Fibroblast of pulmonary artery (primary cell): ENCODE measurements at regions not wholly inside any gene's neighbourhood (a gene's known extent, or its start where the extent isn't known, plus 50 kb on each side); places are given as distances from the start of the nearest gene placed in this dataset.

Experiments
- DNase-seq: peaks from one replicate; pipeline ENCODE4 v3.0.0-alpha.2; 2010; ENCODE audit warnings: low read depth
- H3K4me3 ChIP-seq: replicated peaks from 2 replicates; pipeline ENCODE4 v1.5.1; 2011; ENCODE audit warnings: low read depth, mild to moderate bottlenecking, control low read depth, low read length, moderate library complexity
- CTCF ChIP-seq: IDR thresholded peaks from 2 replicates; pipeline ENCODE4 v1.5.1; 2011; ENCODE audit warnings: mild to moderate bottlenecking, control low read depth, low read length, inconsistent platforms; ENCODE audit errors: missing control alignments

GRCh38 chr3:18657858-18658820 lies 233.0 kb upstream of the SATB1 start:
- DNase-seq: no peak
- TF ChIP-seq CTCF: no peak
- H3K4me3 ChIP-seq: no peak overlapping the region

DNA sequence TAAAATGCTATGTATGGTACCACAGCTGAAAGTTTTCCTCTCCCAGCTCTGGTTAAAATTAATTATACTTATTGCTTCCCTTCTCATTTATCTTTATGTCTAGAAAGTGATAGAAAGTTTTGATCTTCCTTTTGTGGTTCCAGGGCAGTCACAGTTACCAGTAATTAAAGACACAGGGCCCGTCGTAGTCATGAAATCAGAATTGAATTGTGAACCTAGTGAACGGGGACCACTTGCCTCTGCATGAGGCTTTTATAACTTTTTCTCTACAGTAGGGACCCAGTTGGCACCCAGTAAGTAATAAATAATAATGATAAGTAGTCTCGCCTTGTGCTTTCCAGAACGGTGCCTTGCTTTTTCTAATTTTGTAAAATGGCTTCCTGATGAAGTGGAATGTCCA lies 231.7 kb upstream of the SATB1 start:
- no peak for DNase-seq
- H3K4me3 ChIP-seq: no peak overlapping the region
- no peak for TF ChIP-seq CTCF

- TF ChIP-seq CTCF: no peak
- H3K4me3 ChIP-seq: no peak overlapping the region
- no peak for DNase-seq
These were observed 231.3 kb upstream of the SATB1 start for GRCh38 chr3:18656410-18656809.

- no peak for DNase-seq
- H3K4me3 ChIP-seq: no peak overlapping the region
- no peak for TF ChIP-seq CTCF
These were observed 230.7 kb upstream of the SATB1 start for GRCh38 chr3:18655827-18656226.

DNA sequence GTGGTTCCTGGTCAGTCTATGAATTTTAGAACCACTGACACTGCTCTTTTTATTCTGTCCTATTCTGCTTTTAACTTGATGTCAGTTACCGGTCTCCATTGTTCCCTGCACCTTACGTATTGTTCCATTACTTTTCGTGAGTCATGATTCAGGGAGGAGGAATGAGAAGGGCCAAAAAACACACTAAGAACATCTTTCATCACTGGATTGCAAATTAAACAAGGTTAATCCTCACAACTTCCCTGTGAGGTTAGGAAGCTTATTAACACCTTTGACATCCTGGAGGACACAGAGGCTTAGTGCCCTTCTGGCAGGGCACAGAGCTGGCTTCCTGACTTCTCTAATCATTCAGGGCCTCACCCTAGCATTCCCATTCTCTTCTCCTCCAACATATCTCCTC lies 227.6 kb upstream of the SATB1 start:
- no peak for DNase-seq
- no peak overlapping the region for H3K4me3 ChIP-seq
- no peak for TF ChIP-seq CTCF

DNA sequence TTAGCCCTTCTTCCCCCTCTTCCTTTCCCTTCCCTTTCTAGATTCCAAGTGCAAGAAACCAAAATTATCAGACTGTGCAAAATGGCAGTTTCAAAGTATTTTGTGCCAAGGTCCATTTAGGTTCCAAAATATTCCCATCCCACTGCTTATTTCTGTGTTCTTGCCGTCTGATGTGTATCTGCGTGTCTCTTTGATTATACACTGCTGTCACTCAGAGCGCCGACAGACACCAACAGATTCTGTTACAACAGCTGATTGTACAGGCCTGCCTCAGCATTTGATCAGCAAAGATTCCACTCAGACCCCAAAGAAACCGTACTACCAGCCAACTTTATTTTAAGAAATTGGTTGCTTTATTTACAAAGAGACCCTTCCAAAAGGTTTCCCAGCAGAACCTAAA lies 225.6 kb upstream of the SATB1 start:
- no peak for DNase-seq
- H3K4me3 ChIP-seq: no peak overlapping the region
- no peak for TF ChIP-seq CTCF

GRCh38 chr3:18649666-18650363 lies 224.7 kb upstream of the SATB1 start:
- H3K4me3 ChIP-seq: no peak overlapping the region
- no peak for TF ChIP-seq CTCF
- DNase-seq: no peak
